ENCODE measurements at regions not wholly inside any gene's neighbourhood (a gene's known extent, or its start where the extent isn't known, plus 50 kb on each side); places are given as distances from the start of the nearest gene placed in this dataset.

DNA sequence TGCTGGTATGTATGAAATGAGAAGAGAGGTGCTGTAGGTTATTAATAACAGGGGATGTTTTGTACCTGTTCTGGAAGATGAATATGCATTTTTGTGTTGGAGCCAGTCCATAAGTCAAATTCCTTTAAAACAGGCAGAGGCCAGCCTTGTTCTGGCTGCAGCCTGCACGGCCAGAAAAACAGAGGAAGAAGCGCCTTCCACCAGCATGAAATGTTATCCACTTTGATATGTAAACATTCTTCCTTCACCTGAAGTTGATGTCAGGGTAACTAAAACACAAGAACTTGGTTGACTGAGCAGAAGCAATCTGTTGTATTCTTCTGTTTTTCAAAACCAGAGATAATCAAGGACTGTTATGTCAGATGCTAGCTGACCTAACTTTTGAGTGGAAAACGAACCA, 237.9 kb upstream of the PLEKHG7 start:
- Histone ChIP-seq H3K27me3 (replicated peaks in 1 of 2; ENCODE audit: control insufficient read depth in 2 of 2, insufficient read depth in 2 of 2, low read length in 1 of 2) (no peaks in the 10 kb centered on the region), H3K4me3 (peak overlapping the region; percentile 82), H3K9ac (ENCODE audit: control insufficient read depth, insufficient read depth, low read length) (peak overlapping the region; percentile 95), H3K79me2 (ENCODE audit: control insufficient read depth, insufficient read depth, low read length) (peaks cover 66% of the 10 kb centered on the region), H4K20me1 (ENCODE audit: control insufficient read depth, insufficient read depth) (no peaks in the 10 kb centered on the region), H3K36me3 (ENCODE audit: control insufficient read depth in 2 of 2, insufficient read depth in 2 of 2, low read length in 1 of 2) (no peaks in the 10 kb centered on the region), H3K4me1 (ENCODE audit: control insufficient read depth, insufficient read depth, low read length) (peaks cover 68% of the 10 kb centered on the region), H3K9me3 (replicated peaks; ENCODE audit: control insufficient read depth, insufficient read depth, low read length) (no peaks in the 10 kb centered on the region), H3K27ac (ENCODE audit: control insufficient read depth, insufficient read depth) (peak overlapping the region; percentile 99), H2AFZ (ENCODE audit: control insufficient read depth, low read depth, low read length) (peak overlapping the region; percentile 48; the same call in 1 of the 2 replicates), H3K4me2 (ENCODE audit: control insufficient read depth, insufficient read depth) (peak overlapping the region; percentile 98)
- WGBS (ENCODE audit: insufficient coverage, insufficient replicate concordance, low lambda C conversion rate, missing lambda C conversion rate) = 34% methylated on average over 3 of the region's 3 CpGs
- no peak for ATAC-seq
- BruUV-seq (replicated peaks) = no TSS peak
- TF ChIP-seq NBN (IDR thresholded peaks at IDR 0.05) = no peak
- TF ChIP-seq, protein P1, sequence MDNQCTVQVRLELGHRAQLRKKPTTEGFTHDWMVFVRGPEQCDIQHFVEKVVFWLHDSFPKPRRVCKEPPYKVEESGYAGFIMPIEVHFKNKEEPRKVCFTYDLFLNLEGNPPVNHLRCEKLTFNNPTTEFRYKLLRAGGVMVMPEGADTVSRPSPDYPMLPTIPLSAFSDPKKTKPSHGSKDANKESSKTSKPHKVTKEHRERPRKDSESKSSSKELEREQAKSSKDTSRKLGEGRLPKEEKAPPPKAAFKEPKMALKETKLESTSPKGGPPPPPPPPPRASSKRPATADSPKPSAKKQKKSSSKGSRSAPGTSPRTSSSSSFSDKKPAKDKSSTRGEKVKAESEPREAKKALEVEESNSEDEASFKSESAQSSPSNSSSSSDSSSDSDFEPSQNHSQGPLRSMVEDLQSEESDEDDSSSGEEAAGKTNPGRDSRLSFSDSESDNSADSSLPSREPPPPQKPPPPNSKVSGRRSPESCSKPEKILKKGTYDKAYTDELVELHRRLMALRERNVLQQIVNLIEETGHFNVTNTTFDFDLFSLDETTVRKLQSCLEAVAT (IDR thresholded peaks at IDR 0.05) = peak; percentile 32; the same call in 1 of the 2 replicates
- peak; percentile 1; the same call in 1 of the 2 replicates for TF ChIP-seq NFIC (IDR thresholded peaks at IDR 0.05; ENCODE audit: low read depth, low read length)
- ChIA-PET CTCF (interaction anchor here (1.6 to 2.0 kb wide), 4 partner anchors 19 to 102 kb away, joined by 5 to 6 read pairs (median 6); no protein-coding TSS in a partner anchor), RAD21 (ENCODE audit: unreplicated experiment) (interaction anchor here (0.5 to 5.9 kb wide), 21 partner anchors 18 to 653 kb away, joined by 3 to 67 read pairs (median 9); partner anchors contain the start of gene BTG1), SMC1A (ENCODE audit: uncharacterized antibody, unreplicated experiment) (interaction anchor here (0.7 to 3.2 kb wide), 19 partner anchors 18 to 331 kb away, joined by 3 to 28 read pairs (median 10); partner anchors contain the start of gene BTG1), POLR2A (interaction anchor here (0.9 to 2.2 kb wide), 9 partner anchors 18 to 327 kb away, joined by 3 to 12 read pairs (median 7); partner anchors contain the start of gene BTG1)
- FAIRE-seq = no peak
- intact Hi-C loops (cut with micrococcal nuclease; ENCODE audit: unreplicated experiment) = loop anchor here (10.0 kb wide), 1 partner anchor 430 kb away; no protein-coding TSS in a partner anchor
- no peak for DNase-seq (ENCODE audit: low read depth, low spot score)
- in situ Hi-C loops (cut with MboI) = loop anchor here (25.0 kb wide), 1 partner anchor 97 kb away; no protein-coding TSS in a partner anchor

DNA sequence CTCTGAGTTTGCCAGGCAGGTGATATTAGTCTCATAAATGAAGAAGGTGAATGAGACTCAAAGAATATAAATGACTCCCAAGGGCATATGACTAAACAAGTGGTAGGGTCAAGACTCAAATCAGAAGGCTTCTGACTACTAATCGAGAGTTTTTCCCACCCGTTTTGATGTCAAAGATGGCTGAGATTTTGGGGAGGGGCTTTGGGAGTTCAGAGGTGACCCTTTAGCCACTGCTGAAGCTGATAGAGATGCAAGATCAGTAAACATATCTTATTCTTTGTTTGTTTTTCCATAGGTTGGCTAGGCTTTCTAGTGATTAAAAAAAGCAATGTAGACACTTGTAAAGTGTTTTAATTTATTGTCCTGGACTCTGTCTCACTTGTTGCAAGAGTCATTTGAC, 239.6 kb upstream of the PLEKHG7 start:
- Histone ChIP-seq H3K36me3 (ENCODE audit: control insufficient read depth in 2 of 2, insufficient read depth in 2 of 2, low read length in 1 of 2) (no peaks in the 10 kb centered on the region), H3K4me2 (ENCODE audit: control insufficient read depth, insufficient read depth) (peak overlapping the region; percentile 98; the same call in 1 of the 2 replicates), H2AFZ (ENCODE audit: control insufficient read depth, low read depth, low read length) (peak overlapping the region; percentile 59), H3K9me3 (replicated peaks; ENCODE audit: control insufficient read depth, insufficient read depth, low read length) (peaks cover 2% of the 10 kb centered on the region; the same call in 2 of the 3 replicates), H3K4me1 (ENCODE audit: control insufficient read depth, insufficient read depth, low read length) (peaks cover 53% of the 10 kb centered on the region), H3K79me2 (ENCODE audit: control insufficient read depth, insufficient read depth, low read length) (peaks cover 49% of the 10 kb centered on the region), H3K9ac (ENCODE audit: control insufficient read depth, insufficient read depth, low read length) (peak overlapping the region; percentile 95), H4K20me1 (ENCODE audit: control insufficient read depth, insufficient read depth) (no peaks in the 10 kb centered on the region), H3K4me3 (no peak overlapping the region; the same call in 1 of the 2 replicates), H3K27ac (ENCODE audit: control insufficient read depth, insufficient read depth) (peak overlapping the region; percentile 99), H3K27me3 (replicated peaks in 1 of 2; ENCODE audit: control insufficient read depth in 2 of 2, insufficient read depth in 2 of 2, low read length in 1 of 2) (no peaks in the 10 kb centered on the region)
- FAIRE-seq (no peak), ATAC-seq (peak; percentile 2), DNase-seq (ENCODE audit: low read depth, low spot score) (no peak)
- POLR2A ChIA-PET = interaction anchor here (1.0 to 1.9 kb wide), 10 partner anchors 15 to 318 kb away, joined by 3 to 13 read pairs (median 5); partner anchors contain the start of gene BTG1
- CTCF ChIA-PET = interaction anchor here (1.1 to 1.9 kb wide), 7 partner anchors 17 to 101 kb away, joined by 3 to 11 read pairs (median 4); no protein-coding TSS in a partner anchor
- in situ Hi-C loops (cut with MboI) = loop anchor here (25.0 kb wide), 1 partner anchor 99 kb away; no protein-coding TSS in a partner anchor
- intact Hi-C loops (cut with micrococcal nuclease; ENCODE audit: unreplicated experiment) = loop anchor here (10.0 kb wide), 1 partner anchor 428 kb away; no protein-coding TSS in a partner anchor
- BruUV-seq (replicated peaks) = no TSS peak
- WGBS (ENCODE audit: insufficient coverage, insufficient replicate concordance, low lambda C conversion rate, missing lambda C conversion rate) = 0% methylated on average over 2 of the region's 2 CpGs
- RAD21 ChIA-PET (ENCODE audit: unreplicated experiment) = interaction anchor here (1.0 to 5.9 kb wide), 19 partner anchors 10 to 328 kb away, joined by 3 to 67 read pairs (median 8); partner anchors contain the start of gene BTG1
- SMC1A ChIA-PET (ENCODE audit: uncharacterized antibody, unreplicated experiment) = interaction anchor here (0.7 to 4.6 kb wide), 25 partner anchors 7 to 329 kb away, joined by 3 to 88 read pairs (median 10); no protein-coding TSS in a partner anchor
- TF ChIP-seq GATAD2B (conservative IDR thresholded peaks at IDR 0.05; ENCODE audit: low read depth) = no peak
- TF ChIP-seq RBBP5 (conservative IDR thresholded peaks at IDR 0.05) = no peak
- TF ChIP-seq RUNX3 (IDR thresholded peaks at IDR 0.05; ENCODE audit: low read length) = no peak
- TF ChIP-seq TAF1 (IDR thresholded peaks at IDR 0.05; ENCODE audit: borderline replicate concordance, low read depth, low read length) = no peak
- TF ChIP-seq EP300 (IDR thresholded peaks at IDR 0.05; ENCODE audit: borderline replicate concordance in 1 of 2, control insufficient read depth in 1 of 2, low read depth in 2 of 2, low read length in 2 of 2) = 0 out of 4 replicates have a peak, but pooled peaks of 1 of the 2 experiments have one; percentile 35
- TF ChIP-seq ZSCAN29 (IDR thresholded peaks at IDR 0.05) = no peak
- TF ChIP-seq BMI1 (IDR thresholded peaks at IDR 0.05; ENCODE audit: borderline replicate concordance) = no peak
- TF ChIP-seq, protein P2, sequence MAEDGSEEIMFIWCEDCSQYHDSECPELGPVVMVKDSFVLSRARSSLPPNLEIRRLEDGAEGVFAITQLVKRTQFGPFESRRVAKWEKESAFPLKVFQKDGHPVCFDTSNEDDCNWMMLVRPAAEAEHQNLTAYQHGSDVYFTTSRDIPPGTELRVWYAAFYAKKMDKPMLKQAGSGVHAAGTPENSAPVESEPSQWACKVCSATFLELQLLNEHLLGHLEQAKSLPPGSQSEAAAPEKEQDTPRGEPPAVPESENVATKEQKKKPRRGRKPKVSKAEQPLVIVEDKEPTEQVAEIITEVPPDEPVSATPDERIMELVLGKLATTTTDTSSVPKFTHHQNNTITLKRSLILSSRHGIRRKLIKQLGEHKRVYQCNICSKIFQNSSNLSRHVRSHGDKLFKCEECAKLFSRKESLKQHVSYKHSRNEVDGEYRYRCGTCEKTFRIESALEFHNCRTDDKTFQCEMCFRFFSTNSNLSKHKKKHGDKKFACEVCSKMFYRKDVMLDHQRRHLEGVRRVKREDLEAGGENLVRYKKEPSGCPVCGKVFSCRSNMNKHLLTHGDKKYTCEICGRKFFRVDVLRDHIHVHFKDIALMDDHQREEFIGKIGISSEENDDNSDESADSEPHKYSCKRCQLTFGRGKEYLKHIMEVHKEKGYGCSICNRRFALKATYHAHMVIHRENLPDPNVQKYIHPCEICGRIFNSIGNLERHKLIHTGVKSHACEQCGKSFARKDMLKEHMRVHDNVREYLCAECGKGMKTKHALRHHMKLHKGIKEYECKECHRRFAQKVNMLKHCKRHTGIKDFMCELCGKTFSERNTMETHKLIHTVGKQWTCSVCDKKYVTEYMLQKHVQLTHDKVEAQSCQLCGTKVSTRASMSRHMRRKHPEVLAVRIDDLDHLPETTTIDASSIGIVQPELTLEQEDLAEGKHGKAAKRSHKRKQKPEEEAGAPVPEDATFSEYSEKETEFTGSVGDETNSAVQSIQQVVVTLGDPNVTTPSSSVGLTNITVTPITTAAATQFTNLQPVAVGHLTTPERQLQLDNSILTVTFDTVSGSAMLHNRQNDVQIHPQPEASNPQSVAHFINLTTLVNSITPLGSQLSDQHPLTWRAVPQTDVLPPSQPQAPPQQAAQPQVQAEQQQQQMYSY (CRISPR knock-in tag; IDR thresholded peaks at IDR 0.05) = no peak

Data from GM12878 (cell line).